SK-N-MC (cell line): ENCODE measurements at regions not wholly inside any gene's neighbourhood (a gene's known extent, or its start where the extent isn't known, plus 50 kb on each side); places are given as distances from the start of the nearest gene placed in this dataset.
"Not testable (repeated sequence)": the region's sequence is repeated elsewhere in the genome, so short reads cannot be mapped to it uniquely, and the experiment has no call there.

Experiments
- DNase-seq: peaks from one replicate; pipeline ENCODE4 v3.0.0-alpha.2; 2011; ENCODE audit warnings: low read depth, low spot score
- H3K27ac ChIP-seq: fragments of 200-600 bp; sonication (generic); 2 replicates; pipeline ENCODE4 v1.5.1; 2016; ENCODE audit warnings: mixed run types
- H3K36me3 ChIP-seq: fragments of 200-600 bp; sonication (generic); 2 replicates; pipeline ENCODE4 v1.6.1; 2017; ENCODE audit warnings: antibody characterized with exemption, low read length, mixed read lengths; ENCODE audit not compliant: insufficient read depth
- H3K4me3 ChIP-seq: fragments of 200-600 bp; sonication (generic); 2 replicates; pipeline ENCODE4 v1.5.1; 2016
- H3K9ac ChIP-seq: fragments of 200-600 bp; sonication (generic); 2 replicates; pipeline ENCODE4 v1.8.0; 2017; ENCODE audit warnings: mixed run types, mixed read lengths; ENCODE audit not compliant: insufficient read length
- H3K9me3 ChIP-seq: fragments of 200-600 bp; sonication (generic); 2 replicates; pipeline ENCODE4 v1.6.1; 2017; ENCODE audit warnings: low read depth, mild to moderate bottlenecking, antibody characterized with exemption, low read length, moderate library complexity, mixed read lengths
- EZH2 ChIP-seq: fragments of 200-600 bp; sonication (generic); IDR thresholded peaks from one replicate; pipeline ENCODE4 v1.6.1; 2017; ENCODE audit warnings: antibody characterized with exemption
- FOXP2 ChIP-seq: optimal IDR thresholded peaks from 2 replicates; pipeline ENCODE3; 2011; ENCODE audit warnings: mild to moderate bottlenecking, moderate library complexity; ENCODE audit not compliant: insufficient read depth; ENCODE audit errors: extremely low read length, control extremely low read depth
- POLR2AphosphoS5 ChIP-seq: IDR thresholded peaks from 2 replicates; pipeline ENCODE4 v1.6.1; 2012; ENCODE audit warnings: mild to moderate bottlenecking, low read depth, low read length, borderline replicate concordance

GRCh38 chr19:28634019-28634328 lies 579.0 kb downstream of the UQCRFS1 start:
- Histone ChIP-seq H3K9me3 (no peaks in the 10 kb centered on the region), H3K27ac (no peak overlapping the region)

GRCh38 chr19:28633319-28634018 lies 579.5 kb downstream of the UQCRFS1 start:
- DNase-seq, result no peak
- Histone ChIP-seq H3K36me3 (no peaks in the 10 kb centered on the region), H3K27ac (no peak overlapping the region), H3K9ac (no peak overlapping the region), H3K4me3 (no peak overlapping the region), H3K9me3 (no peaks in the 10 kb centered on the region)
- no peak for TF ChIP-seq POLR2AphosphoS5
- no peak for TF ChIP-seq EZH2
- TF ChIP-seq FOXP2, result no peak

More at GRCh38 chr19:28634019-28634328, 579.0 kb downstream of the UQCRFS1 start:
- no peak for TF ChIP-seq EZH2
- Histone ChIP-seq H3K9ac (no peak overlapping the region), H3K36me3 (no peaks in the 10 kb centered on the region), H3K4me3 (no peak overlapping the region)
- no peak for DNase-seq

DNA sequence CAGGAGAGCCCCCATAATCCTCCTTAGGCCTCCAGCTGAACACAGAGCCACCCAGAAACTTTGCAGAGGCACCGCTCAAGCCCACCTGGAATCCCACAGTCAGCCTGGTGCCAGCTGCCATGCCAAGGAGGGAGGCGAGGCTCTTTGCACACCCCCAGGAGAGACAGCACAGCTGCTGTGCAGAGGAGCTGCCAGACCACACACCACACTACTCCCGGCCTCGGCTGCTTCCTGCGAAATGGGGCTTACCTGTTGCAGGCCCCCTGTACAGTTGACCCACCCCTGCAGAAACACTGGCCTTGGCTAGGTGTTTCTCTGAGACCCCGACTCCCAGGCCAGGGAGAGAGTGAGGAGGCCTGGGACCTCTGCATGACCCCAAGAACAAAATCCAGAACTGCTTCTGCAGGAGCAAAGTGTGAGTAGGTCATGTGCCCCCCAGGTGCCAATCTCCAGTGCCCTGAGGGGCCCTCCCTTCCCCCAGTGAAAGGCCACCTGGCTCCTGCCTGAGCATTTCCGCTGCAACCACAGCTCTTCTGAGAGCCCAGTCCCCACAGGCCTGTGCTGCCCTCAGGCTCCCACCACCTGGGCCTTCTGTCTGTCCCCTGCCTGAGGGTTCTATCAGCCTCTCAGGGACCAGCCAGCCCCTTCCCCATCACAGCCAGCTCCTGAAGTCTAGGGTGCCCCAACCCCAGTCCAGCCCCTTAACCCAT lies 580.4 kb downstream of the UQCRFS1 start:
- H3K9ac ChIP-seq, result no peak overlapping the region

GRCh38 chr19:28631961-28632360 lies 581.0 kb downstream of the UQCRFS1 start:
- no peaks in the 10 kb centered on the region for H3K9me3 ChIP-seq
- no peak overlapping the region for H3K4me3 ChIP-seq
- H3K27ac ChIP-seq, result no peak overlapping the region
- DNase-seq, result no peak
- no peaks in the 10 kb centered on the region for H3K36me3 ChIP-seq
- no peak overlapping the region for H3K9ac ChIP-seq
- TF ChIP-seq EZH2 (no peak), FOXP2 (no peak), POLR2AphosphoS5 (no peak)

More for the DNA sequence above, 580.4 kb downstream of the UQCRFS1 start:
- H3K27ac ChIP-seq, result no peak overlapping the region
- H3K9me3 ChIP-seq, result no peaks in the 10 kb centered on the region
- TF ChIP-seq FOXP2 (no peak), POLR2AphosphoS5 (no peak), EZH2 (no peak)
- no peak for DNase-seq
- H3K36me3 ChIP-seq, result no peaks in the 10 kb centered on the region
- H3K4me3 ChIP-seq, result no peak overlapping the region

- TF ChIP-seq POLR2AphosphoS5 (no peak), EZH2 (no peak), FOXP2 (no peak)
- DNase-seq, result no peak
- Histone ChIP-seq H3K4me3 (no peak overlapping the region), H3K9me3 (no peaks in the 10 kb centered on the region), H3K36me3 (no peaks in the 10 kb centered on the region), H3K9ac (no peak overlapping the region), H3K27ac (no peak overlapping the region)
These were observed 585.3 kb downstream of the UQCRFS1 start for GRCh38 chr19:28627669-28628068.

DNA sequence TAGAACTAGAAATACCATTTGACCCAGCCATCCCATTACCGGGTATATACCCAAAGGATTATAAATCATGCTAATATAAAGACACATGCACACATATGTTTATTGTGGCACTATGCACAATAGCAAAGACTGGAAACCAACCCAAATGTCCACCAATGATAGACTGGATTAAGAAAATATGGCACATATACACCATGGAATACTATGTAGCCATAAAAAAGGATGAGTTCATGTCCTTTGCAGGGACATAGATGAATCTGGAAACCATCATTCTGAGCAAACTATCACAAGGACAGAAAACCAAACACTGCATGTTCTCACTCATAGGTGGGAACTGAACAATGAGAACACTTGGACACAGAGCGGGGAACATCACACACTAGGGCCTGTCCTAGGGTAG lies 586.5 kb downstream of the UQCRFS1 start:
- not testable (repeated sequence) for H3K27ac ChIP-seq

GRCh38 chr19:28619816-28620429 lies 593.0 kb downstream of the UQCRFS1 start:
- Histone ChIP-seq H3K27ac (no peak overlapping the region), H3K4me3 (no peak overlapping the region)

More for the DNA sequence above, 586.5 kb downstream of the UQCRFS1 start:
- not testable (repeated sequence) for H3K36me3 ChIP-seq, DNase-seq, H3K9ac ChIP-seq, H3K9me3 ChIP-seq, H3K4me3 ChIP-seq

DNA sequence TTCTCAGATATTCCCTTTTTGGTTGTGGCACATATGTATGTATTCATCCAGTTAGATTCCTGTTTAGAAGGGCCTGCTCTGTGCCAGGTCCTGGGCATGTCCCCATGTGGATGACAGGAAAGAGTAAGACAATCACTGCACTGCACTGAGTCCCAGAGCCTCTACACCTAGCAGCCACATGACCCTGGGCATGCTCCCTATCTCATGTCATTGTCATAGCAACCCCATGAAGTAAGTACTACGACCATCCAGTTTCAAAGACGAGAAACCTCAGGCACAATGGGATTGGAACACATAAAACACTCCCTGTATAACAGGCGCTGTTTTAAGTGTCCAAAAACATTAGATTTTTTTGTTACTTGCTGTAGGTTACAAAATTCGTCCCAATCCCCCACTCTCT lies 594.4 kb downstream of the UQCRFS1 start:
- no peak for TF ChIP-seq POLR2AphosphoS5
- no peak overlapping the region for H3K9ac ChIP-seq
- no peak overlapping the region for H3K4me3 ChIP-seq
- no peak for DNase-seq
- no peaks in the 10 kb centered on the region for H3K9me3 ChIP-seq
- H3K27ac ChIP-seq, result no peak overlapping the region
- no peaks in the 10 kb centered on the region for H3K36me3 ChIP-seq

More at GRCh38 chr19:28619816-28620429, 593.0 kb downstream of the UQCRFS1 start:
- no peak for TF ChIP-seq EZH2
- TF ChIP-seq POLR2AphosphoS5, result no peak
- TF ChIP-seq FOXP2, result no peak
- no peak for DNase-seq
- H3K9ac ChIP-seq, result no peak overlapping the region
- H3K9me3 ChIP-seq, result no peaks in the 10 kb centered on the region
- H3K36me3 ChIP-seq, result no peaks in the 10 kb centered on the region

DNA sequence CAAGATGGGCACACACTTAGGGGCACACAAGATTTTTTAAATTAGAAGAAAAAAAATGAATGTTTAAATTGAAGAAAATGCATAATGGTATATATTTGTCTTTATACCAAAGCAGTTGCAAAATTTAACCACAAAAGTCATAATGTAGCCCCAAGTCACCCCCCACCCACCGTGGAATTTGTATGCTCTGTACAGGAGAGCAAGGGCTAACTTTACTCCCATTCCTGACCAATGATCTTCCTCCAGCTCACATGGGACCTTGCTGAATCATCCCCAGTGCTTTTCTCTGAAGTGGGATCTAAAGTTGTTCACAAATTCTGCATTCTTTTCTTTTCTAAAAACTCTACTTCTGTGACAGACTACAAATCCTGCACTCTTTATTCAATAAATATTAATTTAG lies 597.0 kb downstream of the UQCRFS1 start:
- Histone ChIP-seq H3K9me3 (no peaks in the 10 kb centered on the region), H3K27ac (no peak overlapping the region), H3K4me3 (no peak overlapping the region), H3K36me3 (no peaks in the 10 kb centered on the region), H3K9ac (no peak overlapping the region)
- TF ChIP-seq EZH2, result no peak
- DNase-seq, result no peak
